Uterus (tissue), 2 donors: ENCODE measurements at regions not wholly inside any gene's neighbourhood (a gene's known extent, or its start where the extent isn't known, plus 50 kb on each side); places are given as distances from the start of the nearest gene placed in this dataset.

ENCODE experiments used
- POLR2A ChIP-seq, 2 donors: fragments of 450-650 bp; IDR thresholded peaks; one replicate each; pipeline ENCODE4 v1.6.1; 2016; ENCODE audit warnings: antibody characterized with exemption in 2 of 2, mild to moderate bottlenecking in 1 of 2, moderate library complexity in 1 of 2
- TF ChIP-seq, protein P1 (sequence below), 4 experiments: fragments of 200-600 bp in 2 of 4; fragments of 450-650 bp in 2 of 4; sonication (generic) in 2 of 4; IDR thresholded peaks; one replicate each; pipeline ENCODE4 v1.5.1; 2016 to 2019; ENCODE audit warnings: antibody characterized with exemption in 4 of 4, mild to moderate bottlenecking in 2 of 4, moderate library complexity in 1 of 4

DNA sequence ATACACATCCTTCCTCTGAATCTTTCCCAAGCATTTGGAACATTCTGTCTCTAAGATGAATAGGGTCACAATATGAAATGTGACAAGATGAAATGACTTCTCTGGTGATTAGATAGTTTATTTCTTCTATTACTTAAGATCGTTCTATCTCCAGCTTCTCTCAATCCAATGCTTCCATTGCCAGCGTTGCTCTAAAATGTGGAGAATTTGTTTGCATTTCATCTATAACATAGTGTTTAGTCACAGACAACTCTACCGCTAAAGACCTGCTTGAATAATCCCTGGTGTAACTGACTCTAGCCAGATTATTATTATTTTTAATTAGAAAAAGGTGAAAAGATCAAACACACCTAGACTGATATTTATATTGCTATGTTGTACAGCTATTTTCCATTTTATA is 184.7 kb upstream of the PRICKLE1 start:
- no peak for TF ChIP-seq POLR2A (IDR thresholded peaks at IDR 0.05)
- TF ChIP-seq, protein P1, sequence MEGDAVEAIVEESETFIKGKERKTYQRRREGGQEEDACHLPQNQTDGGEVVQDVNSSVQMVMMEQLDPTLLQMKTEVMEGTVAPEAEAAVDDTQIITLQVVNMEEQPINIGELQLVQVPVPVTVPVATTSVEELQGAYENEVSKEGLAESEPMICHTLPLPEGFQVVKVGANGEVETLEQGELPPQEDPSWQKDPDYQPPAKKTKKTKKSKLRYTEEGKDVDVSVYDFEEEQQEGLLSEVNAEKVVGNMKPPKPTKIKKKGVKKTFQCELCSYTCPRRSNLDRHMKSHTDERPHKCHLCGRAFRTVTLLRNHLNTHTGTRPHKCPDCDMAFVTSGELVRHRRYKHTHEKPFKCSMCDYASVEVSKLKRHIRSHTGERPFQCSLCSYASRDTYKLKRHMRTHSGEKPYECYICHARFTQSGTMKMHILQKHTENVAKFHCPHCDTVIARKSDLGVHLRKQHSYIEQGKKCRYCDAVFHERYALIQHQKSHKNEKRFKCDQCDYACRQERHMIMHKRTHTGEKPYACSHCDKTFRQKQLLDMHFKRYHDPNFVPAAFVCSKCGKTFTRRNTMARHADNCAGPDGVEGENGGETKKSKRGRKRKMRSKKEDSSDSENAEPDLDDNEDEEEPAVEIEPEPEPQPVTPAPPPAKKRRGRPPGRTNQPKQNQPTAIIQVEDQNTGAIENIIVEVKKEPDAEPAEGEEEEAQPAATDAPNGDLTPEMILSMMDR (IDR thresholded peaks at IDR 0.05): no peak
